ENCODE measurements at regions not wholly inside any gene's neighbourhood (a gene's known extent, or its start where the extent isn't known, plus 50 kb on each side); places are given as distances from the start of the nearest gene placed in this dataset.

DNA sequence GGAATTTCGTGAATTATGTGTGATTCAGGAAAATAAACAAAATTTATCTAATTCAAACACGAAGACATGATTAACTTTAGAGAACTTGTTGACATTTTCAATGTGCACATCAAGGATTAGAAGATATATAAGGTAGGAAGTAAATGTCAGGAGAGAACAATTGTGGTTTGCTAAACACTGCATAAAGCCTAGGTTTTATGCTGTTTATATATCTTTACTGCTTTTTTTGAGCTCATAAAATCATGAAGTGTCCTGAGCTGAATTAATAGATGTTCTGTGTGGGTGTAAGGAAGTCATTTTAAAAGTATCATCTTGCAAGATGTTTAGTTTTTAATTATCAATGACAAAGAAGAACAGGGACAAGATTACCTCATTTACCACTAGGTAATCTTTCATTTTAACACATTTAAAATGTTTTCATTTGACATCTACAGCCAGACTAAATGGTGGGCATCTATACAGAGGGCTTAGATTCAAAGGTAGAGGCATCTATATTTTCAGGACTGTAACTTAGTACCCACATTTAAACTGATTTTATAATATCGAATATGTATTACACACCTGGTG, 382.8 kb downstream of the ADAMTS20 start:
- H3K9me3 ChIP-seq (ENCODE audit: severe bottlenecking) = no peaks in the 10 kb centered on the region
- ATAC-seq (ENCODE audit: low read depth) = no peak

DNA sequence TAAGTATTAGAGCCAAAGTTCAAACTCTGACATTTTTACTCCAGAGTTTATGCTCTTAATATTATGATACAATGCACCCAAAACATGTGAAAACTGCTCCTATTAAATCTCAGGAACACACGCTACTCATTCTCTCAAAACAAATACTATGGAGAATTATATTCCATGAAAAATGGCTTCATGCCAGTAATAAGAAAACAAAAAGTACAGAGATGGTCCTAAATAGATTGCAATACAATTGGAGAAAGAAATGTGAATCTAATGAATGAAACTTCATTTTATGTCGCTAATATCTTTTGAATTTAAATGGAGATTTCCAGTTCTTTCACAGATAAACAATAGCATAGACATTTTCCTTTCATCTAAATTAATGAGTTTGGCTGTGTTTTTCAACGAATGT, 384.3 kb downstream of the ADAMTS20 start:
- no peak overlapping the region for H3K4me3 ChIP-seq (ENCODE audit: severe bottlenecking)
- H3K27ac ChIP-seq (ENCODE audit: poor library complexity, severe bottlenecking) = no peak overlapping the region
- no peak for DNase-seq (ENCODE audit: low spot score)
- no peaks in the 10 kb centered on the region for H3K27me3 ChIP-seq (ENCODE audit: insufficient read depth, poor library complexity, severe bottlenecking)
- H3K9me3 ChIP-seq (ENCODE audit: severe bottlenecking) = no peaks in the 10 kb centered on the region
- no peaks in the 10 kb centered on the region for H3K4me1 ChIP-seq (ENCODE audit: insufficient read depth, poor library complexity, severe bottlenecking)
- no peaks in the 10 kb centered on the region for H3K36me3 ChIP-seq (ENCODE audit: low read depth)
- TF ChIP-seq, protein P1, sequence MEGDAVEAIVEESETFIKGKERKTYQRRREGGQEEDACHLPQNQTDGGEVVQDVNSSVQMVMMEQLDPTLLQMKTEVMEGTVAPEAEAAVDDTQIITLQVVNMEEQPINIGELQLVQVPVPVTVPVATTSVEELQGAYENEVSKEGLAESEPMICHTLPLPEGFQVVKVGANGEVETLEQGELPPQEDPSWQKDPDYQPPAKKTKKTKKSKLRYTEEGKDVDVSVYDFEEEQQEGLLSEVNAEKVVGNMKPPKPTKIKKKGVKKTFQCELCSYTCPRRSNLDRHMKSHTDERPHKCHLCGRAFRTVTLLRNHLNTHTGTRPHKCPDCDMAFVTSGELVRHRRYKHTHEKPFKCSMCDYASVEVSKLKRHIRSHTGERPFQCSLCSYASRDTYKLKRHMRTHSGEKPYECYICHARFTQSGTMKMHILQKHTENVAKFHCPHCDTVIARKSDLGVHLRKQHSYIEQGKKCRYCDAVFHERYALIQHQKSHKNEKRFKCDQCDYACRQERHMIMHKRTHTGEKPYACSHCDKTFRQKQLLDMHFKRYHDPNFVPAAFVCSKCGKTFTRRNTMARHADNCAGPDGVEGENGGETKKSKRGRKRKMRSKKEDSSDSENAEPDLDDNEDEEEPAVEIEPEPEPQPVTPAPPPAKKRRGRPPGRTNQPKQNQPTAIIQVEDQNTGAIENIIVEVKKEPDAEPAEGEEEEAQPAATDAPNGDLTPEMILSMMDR (IDR thresholded peaks at IDR 0.05; ENCODE audit: poor library complexity, severe bottlenecking) = no peak
- ATAC-seq (ENCODE audit: low read depth) = no peak

More for the DNA sequence above, 382.8 kb downstream of the ADAMTS20 start:
- TF ChIP-seq, protein P1 (IDR thresholded peaks at IDR 0.05; ENCODE audit: poor library complexity, severe bottlenecking) = no peak
- H3K4me3 ChIP-seq (ENCODE audit: severe bottlenecking) = no peak overlapping the region
- H3K27me3 ChIP-seq (ENCODE audit: insufficient read depth, poor library complexity, severe bottlenecking) = no peaks in the 10 kb centered on the region
- DNase-seq (ENCODE audit: low spot score) = no peak
- no peak overlapping the region for H3K27ac ChIP-seq (ENCODE audit: poor library complexity, severe bottlenecking)
- H3K36me3 ChIP-seq (ENCODE audit: low read depth) = no peaks in the 10 kb centered on the region
- no peaks in the 10 kb centered on the region for H3K4me1 ChIP-seq (ENCODE audit: insufficient read depth, poor library complexity, severe bottlenecking)

GRCh38 chr12:43165351-43165750, 386.7 kb downstream of the ADAMTS20 start:
- Histone ChIP-seq H3K27me3 (ENCODE audit: insufficient read depth, poor library complexity, severe bottlenecking) (no peaks in the 10 kb centered on the region), H3K4me3 (ENCODE audit: severe bottlenecking) (no peak overlapping the region), H3K4me1 (ENCODE audit: insufficient read depth, poor library complexity, severe bottlenecking) (no peaks in the 10 kb centered on the region), H3K9me3 (ENCODE audit: severe bottlenecking) (no peaks in the 10 kb centered on the region), H3K36me3 (ENCODE audit: low read depth) (no peaks in the 10 kb centered on the region), H3K27ac (ENCODE audit: poor library complexity, severe bottlenecking) (no peak overlapping the region)
- no peak for ATAC-seq (ENCODE audit: low read depth)
- DNase-seq (ENCODE audit: low spot score) = no peak
- TF ChIP-seq, protein P1 (IDR thresholded peaks at IDR 0.05; ENCODE audit: poor library complexity, severe bottlenecking) = no peak

GRCh38 chr12:43162138-43162537, 389.9 kb downstream of the ADAMTS20 start:
- Histone ChIP-seq H3K4me1 (ENCODE audit: insufficient read depth, poor library complexity, severe bottlenecking) (no peaks in the 10 kb centered on the region), H3K4me3 (ENCODE audit: severe bottlenecking) (no peak overlapping the region), H3K27ac (ENCODE audit: poor library complexity, severe bottlenecking) (no peak overlapping the region), H3K36me3 (ENCODE audit: low read depth) (no peaks in the 10 kb centered on the region), H3K27me3 (ENCODE audit: insufficient read depth, poor library complexity, severe bottlenecking) (no peaks in the 10 kb centered on the region), H3K9me3 (ENCODE audit: severe bottlenecking) (no peaks in the 10 kb centered on the region)
- TF ChIP-seq, protein P1 (IDR thresholded peaks at IDR 0.05; ENCODE audit: poor library complexity, severe bottlenecking) = no peak
- DNase-seq (ENCODE audit: low spot score) = no peak
- ATAC-seq (ENCODE audit: low read depth) = no peak

GRCh38 chr12:43159506-43159905, 392.5 kb downstream of the ADAMTS20 start:
- DNase-seq (ENCODE audit: low spot score) (no peak), ATAC-seq (ENCODE audit: low read depth) (no peak)
- no peaks in the 10 kb centered on the region for H3K27me3 ChIP-seq (ENCODE audit: insufficient read depth, poor library complexity, severe bottlenecking)
- H3K9me3 ChIP-seq (ENCODE audit: severe bottlenecking) = no peaks in the 10 kb centered on the region
- TF ChIP-seq, protein P1 (IDR thresholded peaks at IDR 0.05; ENCODE audit: poor library complexity, severe bottlenecking) = no peak
- H3K4me3 ChIP-seq (ENCODE audit: severe bottlenecking) = no peak overlapping the region
- H3K36me3 ChIP-seq (ENCODE audit: low read depth) = no peaks in the 10 kb centered on the region
- no peak overlapping the region for H3K27ac ChIP-seq (ENCODE audit: poor library complexity, severe bottlenecking)
- no peaks in the 10 kb centered on the region for H3K4me1 ChIP-seq (ENCODE audit: insufficient read depth, poor library complexity, severe bottlenecking)
